Parathyroid adenoma (tissue), 2 donors: ENCODE measurements at regions not wholly inside any gene's neighbourhood (a gene's known extent, or its start where the extent isn't known, plus 50 kb on each side); places are given as distances from the start of the nearest gene placed in this dataset.
"Not testable (repeated sequence)": the region's sequence is repeated elsewhere in the genome, so short reads cannot be mapped to it uniquely, and the experiment has no call there.

Source experiments
- H2AFZ ChIP-seq: fragments of 300-600 bp; sonication (generic); one replicate; pipeline ENCODE4 v1.7.0; 2017; ENCODE audit warnings: antibody characterized with exemption, mild to moderate bottlenecking
- H3K27ac ChIP-seq: fragments of 300-600 bp; sonication (generic); one replicate; pipeline ENCODE4 v1.7.0; 2017
- H3K27me3 ChIP-seq: fragments of 300-600 bp; sonication (generic); one replicate; pipeline ENCODE4 v1.7.0; 2017; ENCODE audit warnings: low read length; ENCODE audit not compliant: control insufficient read depth, insufficient read depth
- H3K36me3 ChIP-seq: fragments of 300-600 bp; sonication (generic); one replicate; pipeline ENCODE4 v1.7.0; 2017; ENCODE audit warnings: low read length; ENCODE audit not compliant: control insufficient read depth, insufficient read depth
- H3K4me1 ChIP-seq: fragments of 300-600 bp; sonication (generic); one replicate; pipeline ENCODE4 v1.7.0; 2017; ENCODE audit warnings: control low read depth
- H3K4me2 ChIP-seq: fragments of 300-600 bp; sonication (generic); one replicate; pipeline ENCODE4 v1.7.0; 2017; ENCODE audit warnings: low read length
- H3K4me3 ChIP-seq: fragments of 300-600 bp; sonication (generic); one replicate; pipeline ENCODE4 v1.7.0; 2017; ENCODE audit warnings: low read depth, low read length
- H3K79me2 ChIP-seq: fragments of 300-600 bp; sonication (generic); one replicate; pipeline ENCODE4 v1.7.0; 2017; ENCODE audit warnings: control low read depth
- H3K9ac ChIP-seq: fragments of 300-600 bp; sonication (generic); one replicate; pipeline ENCODE4 v1.7.0; 2017; ENCODE audit warnings: mild to moderate bottlenecking
- H3K9me3 ChIP-seq: fragments of 300-600 bp; sonication (generic); one replicate; pipeline ENCODE4 v1.7.0; 2017; ENCODE audit warnings: low read length; ENCODE audit not compliant: control insufficient read depth
- CTCF ChIP-seq: fragments of 300-600 bp; sonication (generic); IDR thresholded peaks from one replicate; pipeline ENCODE4 v1.7.0; 2017; ENCODE audit warnings: antibody characterized with exemption, mild to moderate bottlenecking
- donor health status: primary hyperparathyroidism.

- H3K9me3 ChIP-seq: no peaks in the 10 kb centered on the region
- H2AFZ ChIP-seq: no peak overlapping the region
- no peak overlapping the region for H3K4me2 ChIP-seq
- no peak for TF ChIP-seq CTCF
- H3K79me2 ChIP-seq: no peaks in the 10 kb centered on the region
- no peaks in the 10 kb centered on the region for H3K36me3 ChIP-seq
- no peaks in the 10 kb centered on the region for H3K27me3 ChIP-seq
- no peaks in the 10 kb centered on the region for H3K4me1 ChIP-seq
- no peak overlapping the region for H3K27ac ChIP-seq
- no peak overlapping the region for H3K9ac ChIP-seq
- H3K4me3 ChIP-seq: no peak overlapping the region
Observed at GRCh38 chr6:56827908-56828649, 126.8 kb upstream of the BEND6 start.

GRCh38 chr6:56824431-56824830, 130.5 kb upstream of the BEND6 start:
- not testable (repeated sequence) for H3K27ac ChIP-seq, H3K36me3 ChIP-seq, H3K79me2 ChIP-seq, H3K27me3 ChIP-seq, H3K4me3 ChIP-seq, H3K9ac ChIP-seq, H2AFZ ChIP-seq, H3K4me2 ChIP-seq, H3K4me1 ChIP-seq, H3K9me3 ChIP-seq

DNA sequence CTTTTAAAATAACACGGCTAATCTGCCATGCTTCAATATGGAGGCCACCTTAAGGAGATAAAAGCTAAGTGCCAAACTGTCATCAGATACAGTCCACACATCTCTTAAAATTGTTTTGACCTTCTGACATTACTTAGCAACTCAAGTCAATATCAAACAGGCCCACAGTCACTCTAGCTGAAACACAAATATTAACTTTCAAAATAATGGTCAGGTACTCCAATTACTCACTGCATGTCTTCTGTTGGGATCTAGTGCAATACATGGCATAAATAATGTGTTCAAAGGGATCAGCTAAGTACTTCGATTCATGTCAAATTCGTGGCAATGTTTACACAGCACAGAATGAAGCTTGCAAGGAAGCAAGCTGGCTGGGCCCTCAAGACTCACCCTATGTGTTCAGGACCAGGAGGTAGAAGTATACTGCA, 133.9 kb upstream of the BEND6 start:
- Histone ChIP-seq H3K27ac (no peak overlapping the region), H3K4me2 (no peak overlapping the region), H3K4me3 (no peak overlapping the region), H2AFZ (no peak overlapping the region), H3K9ac (no peak overlapping the region), H3K27me3 (no peaks in the 10 kb centered on the region), H3K9me3 (no peaks in the 10 kb centered on the region), H3K4me1 (peaks cover 3% of the 10 kb centered on the region), H3K36me3 (no peaks in the 10 kb centered on the region), H3K79me2 (no peaks in the 10 kb centered on the region)
- no peak for TF ChIP-seq CTCF

- Histone ChIP-seq H3K9ac (no peak overlapping the region), H3K4me2 (no peak overlapping the region), H3K36me3 (no peaks in the 10 kb centered on the region), H3K9me3 (no peaks in the 10 kb centered on the region), H3K4me1 (peaks cover 3% of the 10 kb centered on the region), H3K27ac (no peak overlapping the region), H3K79me2 (no peaks in the 10 kb centered on the region), H3K4me3 (no peak overlapping the region), H3K27me3 (no peaks in the 10 kb centered on the region), H2AFZ (no peak overlapping the region)
- TF ChIP-seq CTCF: no peak
Observed at GRCh38 chr6:56820060-56820459, 134.8 kb upstream of the BEND6 start.

- Histone ChIP-seq H3K36me3 (no peaks in the 10 kb centered on the region), H3K27me3 (no peaks in the 10 kb centered on the region), H3K27ac (no peak overlapping the region), H3K79me2 (no peaks in the 10 kb centered on the region), H3K4me3 (no peak overlapping the region), H3K4me1 (peaks cover 3% of the 10 kb centered on the region), H2AFZ (no peak overlapping the region), H3K9ac (no peak overlapping the region), H3K9me3 (no peaks in the 10 kb centered on the region), H3K4me2 (no peak overlapping the region)
- no peak for TF ChIP-seq CTCF
Observed at GRCh38 chr6:56819604-56820003, 135.3 kb upstream of the BEND6 start.
